GM23338 (cell line): ENCODE measurements at regions not wholly inside any gene's neighbourhood (a gene's known extent, or its start where the extent isn't known, plus 50 kb on each side); places are given as distances from the start of the nearest gene placed in this dataset.

Experiments used
- ATAC-seq: fragments of 200-7000 bp; cut with Tn5 transposase; 3 replicates; pipeline ENCODE4 v1.9.1; 2020
- DNase-seq: peaks from one replicate; pipeline ENCODE4 v3.0.0-alpha.2; 2015; ENCODE audit warnings: low spot score
- H2AFZ ChIP-seq: fragments of 200-600 bp; sonication (generic); 2 replicates; pipeline ENCODE4 v1.8.0; 2016; ENCODE audit warnings: antibody characterized with exemption, mild to moderate bottlenecking, moderate library complexity
- H3F3A ChIP-seq: fragments of 200-600 bp; sonication (generic); replicated peaks from 2 replicates; pipeline ENCODE4 v1.8.0; 2017; ENCODE audit warnings: antibody characterized with exemption, mixed run types, low read depth
- H3K27ac ChIP-seq: fragments of 200-600 bp; sonication (generic); 2 replicates; pipeline ENCODE4 v1.6.1; 2016; ENCODE audit warnings: low read depth
- H3K27me3 ChIP-seq: fragments of 200-600 bp; sonication (generic); 2 replicates; pipeline ENCODE4 v1.8.0; 2016; ENCODE audit warnings: mild to moderate bottlenecking, mixed run types, moderate library complexity; ENCODE audit not compliant: insufficient read depth
- H3K36me3 ChIP-seq: fragments of 200-600 bp; sonication (generic); 2 replicates; pipeline ENCODE4 v1.8.0; 2016; ENCODE audit warnings: mild to moderate bottlenecking; ENCODE audit not compliant: insufficient read depth
- H3K4me1 ChIP-seq: fragments of 200-600 bp; sonication (generic); 2 replicates; pipeline ENCODE4 v1.8.0; 2016; ENCODE audit warnings: mild to moderate bottlenecking, moderate library complexity; ENCODE audit not compliant: insufficient read depth
- H3K4me2 ChIP-seq: fragments of 200-600 bp; sonication (generic); 2 replicates; pipeline ENCODE4 v1.7.1; 2017; ENCODE audit warnings: mixed run types
- H3K4me3 ChIP-seq: fragments of 200-600 bp; sonication (generic); 2 replicates; pipeline ENCODE4 v1.6.1; 2016; ENCODE audit warnings: mixed run types
- H3K79me2 ChIP-seq: fragments of 200-600 bp; sonication (generic); replicated peaks from 2 replicates; pipeline ENCODE4 v1.8.0; 2017; ENCODE audit warnings: mild to moderate bottlenecking; ENCODE audit not compliant: insufficient read depth
- H3K9me2 ChIP-seq: fragments of 200-600 bp; sonication (generic); 2 replicates; pipeline ENCODE4 v1.8.0; 2017; ENCODE audit not compliant: insufficient read depth
- H4K20me1 ChIP-seq: fragments of 200-600 bp; sonication (generic); replicated peaks from 2 replicates; pipeline ENCODE4 v1.8.0; 2017; ENCODE audit warnings: mild to moderate bottlenecking; ENCODE audit not compliant: insufficient read depth
- H3K27ac Mint-ChIP-seq: 2 replicates; pipeline ENCODE4 v1.8.0; 2020; ENCODE audit warnings: inconsistent platforms, mild to moderate bottlenecking, moderate library complexity, mixed read lengths
- H3K27me3 Mint-ChIP-seq: 3 replicates; pipeline ENCODE4 v1.8.0; 2022; ENCODE audit warnings: low read depth, mild to moderate bottlenecking, moderate library complexity, mixed read lengths, inconsistent platforms; ENCODE audit not compliant: insufficient read depth, poor library complexity
- H3K36me3 Mint-ChIP-seq: 3 replicates; pipeline ENCODE4 v1.8.0; 2021; ENCODE audit warnings: low read depth, mild to moderate bottlenecking, inconsistent platforms, moderate library complexity, mixed read lengths
- H3K4me1 Mint-ChIP-seq: 3 replicates; pipeline ENCODE4 v1.8.0; 2020; ENCODE audit warnings: mild to moderate bottlenecking, inconsistent platforms, mixed read lengths
- H3K4me3 Mint-ChIP-seq: 3 replicates; pipeline ENCODE4 v1.8.0; 2021; ENCODE audit warnings: moderate library complexity, mild to moderate bottlenecking, inconsistent platforms, mixed read lengths
- H3K9me3 Mint-ChIP-seq: 3 replicates; pipeline ENCODE4 v1.8.0; 2020; ENCODE audit warnings: moderate library complexity, mild to moderate bottlenecking, inconsistent platforms, mixed read lengths
- CREB1 ChIP-seq: fragments of 250-450 bp; sonication (Bioruptor Pico); IDR thresholded peaks from 2 replicates; pipeline ENCODE4 v1.5.0; 2020; ENCODE audit warnings: low read depth, mild to moderate bottlenecking, moderate library complexity
- CTCF ChIP-seq, 2 experiments: fragments of 200-600 bp in 1 of 2; sonication (generic) in 1 of 2; conservative IDR thresholded peaks; 2 replicates each; pipeline versions ENCODE4 v1.5.1 to v1.6.1; 2016 to 2017; ENCODE audit warnings: antibody characterized with exemption in 2 of 2, low read depth in 2 of 2, mild to moderate bottlenecking in 2 of 2, moderate library complexity in 1 of 2
- ETS1 ChIP-seq: IDR thresholded peaks from 2 replicates; pipeline ENCODE4 v1.6.1; 2016; ENCODE audit warnings: antibody characterized with exemption
- EZH2 ChIP-seq: fragments of 200-600 bp; sonication (generic); IDR thresholded peaks from one replicate; pipeline ENCODE4 v1.8.0; 2017; ENCODE audit warnings: antibody characterized with exemption, mild to moderate bottlenecking, low read depth; ENCODE audit not compliant: unreplicated experiment
- EZH2phosphoT487 ChIP-seq: fragments of 200-600 bp; sonication (generic); IDR thresholded peaks from one replicate; pipeline ENCODE4 v1.8.1; 2018; ENCODE audit warnings: antibody characterized with exemption; ENCODE audit not compliant: unreplicated experiment
- JUNB ChIP-seq: IDR thresholded peaks from one replicate; pipeline ENCODE4 v1.6.1; 2016; ENCODE audit warnings: antibody characterized with exemption; ENCODE audit not compliant: unreplicated experiment
- POLR2AphosphoS5 ChIP-seq: IDR thresholded peaks from 2 replicates; pipeline ENCODE4 v1.6.1; 2016; ENCODE audit warnings: antibody characterized with exemption, low read depth
- REST ChIP-seq: IDR thresholded peaks from one replicate; pipeline ENCODE4 v1.6.1; 2018; ENCODE audit warnings: antibody characterized with exemption; ENCODE audit not compliant: unreplicated experiment
- STAT1 ChIP-seq: IDR thresholded peaks from one replicate; pipeline ENCODE4 v1.6.1; 2016; ENCODE audit warnings: antibody characterized with exemption; ENCODE audit not compliant: unreplicated experiment
- ZNF114 ChIP-seq: fragments of 250-450 bp; sonication (Bioruptor Pico); IDR thresholded peaks from 2 replicates; pipeline ENCODE4 v1.5.0; 2020; ENCODE audit warnings: mild to moderate bottlenecking, moderate library complexity
- ZNF331 ChIP-seq: fragments of 250-450 bp; sonication (Bioruptor Pico); IDR thresholded peaks from 2 replicates; pipeline ENCODE4 v1.5.0; 2020; ENCODE audit warnings: low read depth, mild to moderate bottlenecking, moderate library complexity

GRCh38 chr16:66026787-66027330, 339.6 kb upstream of the CDH5 start:
- H3K36me3 Mint-ChIP-seq = peaks cover 29% of the 10 kb centered on the region
- no peak overlapping the region for H3K4me3 Mint-ChIP-seq
- peaks cover 33% of the 10 kb centered on the region for H3K9me3 Mint-ChIP-seq
- DNase-seq (no peak), ATAC-seq (no peak)
- H3K4me1 ChIP-seq = no peaks in the 10 kb centered on the region
- H3F3A ChIP-seq = no peaks in the 10 kb centered on the region
- peaks cover 4% of the 10 kb centered on the region for H3K27me3 Mint-ChIP-seq
- H2AFZ ChIP-seq = no peak overlapping the region
- H4K20me1 ChIP-seq = no peaks in the 10 kb centered on the region
- H3K4me2 ChIP-seq = no peak overlapping the region
- H3K4me3 ChIP-seq = no peak overlapping the region
- H3K27ac ChIP-seq = no peak overlapping the region
- H3K27me3 ChIP-seq = no peaks in the 10 kb centered on the region
- no peak for TF ChIP-seq EZH2
- no peak for TF ChIP-seq CREB1 (CRISPR knock-in tag)
- TF ChIP-seq POLR2AphosphoS5 = no peak
- TF ChIP-seq CTCF (conservative IDR thresholded peaks at IDR 0.05; ENCODE audit: low read depth in 2 of 2) = no peak
- no peak for TF ChIP-seq REST
- TF ChIP-seq ETS1 = no peak
- TF ChIP-seq EZH2phosphoT487 = no peak
- TF ChIP-seq STAT1 = no peak
- TF ChIP-seq ZNF114 = no peak
- H3K79me2 ChIP-seq = no peaks in the 10 kb centered on the region
- no peaks in the 10 kb centered on the region for H3K36me3 ChIP-seq
- 0 out of 2 replicates have a peak, but pooled peaks cover 5% of the 10 kb centered on the region for H3K9me2 ChIP-seq
- H3K27ac Mint-ChIP-seq = no peak overlapping the region
- no peaks in the 10 kb centered on the region for H3K4me1 Mint-ChIP-seq

GRCh38 chr16:66026211-66026610, 340.3 kb upstream of the CDH5 start:
- no peak overlapping the region for H3K27ac Mint-ChIP-seq
- no peak overlapping the region for H3K4me2 ChIP-seq
- ATAC-seq (peak; percentile 99), DNase-seq (peak; percentile 80)
- H3K9me3 Mint-ChIP-seq = peaks cover 33% of the 10 kb centered on the region
- TF ChIP-seq JUNB (no peak), CTCF (conservative IDR thresholded peaks at IDR 0.05; ENCODE audit: low read depth in 2 of 2) (peak; percentile 58 to 83), ZNF331 (no peak), POLR2AphosphoS5 (no peak), STAT1 (no peak)
- no peaks in the 10 kb centered on the region for H3K27me3 ChIP-seq
- no peaks in the 10 kb centered on the region for H3K36me3 ChIP-seq
- no peaks in the 10 kb centered on the region for H3K4me1 Mint-ChIP-seq
- H4K20me1 ChIP-seq = no peaks in the 10 kb centered on the region
- H3K4me1 ChIP-seq = no peaks in the 10 kb centered on the region
- H3K4me3 Mint-ChIP-seq = no peak overlapping the region
- no peaks in the 10 kb centered on the region for H3F3A ChIP-seq
- H3K27me3 Mint-ChIP-seq = peaks cover 4% of the 10 kb centered on the region
- H3K79me2 ChIP-seq = no peaks in the 10 kb centered on the region
- no peak overlapping the region for H3K27ac ChIP-seq
- 0 out of 2 replicates have a peak, but pooled peaks cover 5% of the 10 kb centered on the region for H3K9me2 ChIP-seq
- H3K36me3 Mint-ChIP-seq = peaks cover 33% of the 10 kb centered on the region
- H3K4me3 ChIP-seq = no peak overlapping the region
- no peak overlapping the region for H2AFZ ChIP-seq
